ENCODE measurements at regions not wholly inside any gene's neighbourhood (a gene's known extent, or its start where the extent isn't known, plus 50 kb on each side); places are given as distances from the start of the nearest gene placed in this dataset.

- TF ChIP-seq CTCF (IDR thresholded peaks at IDR 0.05) (no peak), POLR2A (IDR thresholded peaks at IDR 0.05) (no peak)
Measured at GRCh38 chr17:43329183-43329582, 69.6 kb upstream of the ARL4D start.

All from body of pancreas (tissue), 4 donors.